ENCODE measurements at regions not wholly inside any gene's neighbourhood (a gene's known extent, or its start where the extent isn't known, plus 50 kb on each side); places are given as distances from the start of the nearest gene placed in this dataset.

DNA sequence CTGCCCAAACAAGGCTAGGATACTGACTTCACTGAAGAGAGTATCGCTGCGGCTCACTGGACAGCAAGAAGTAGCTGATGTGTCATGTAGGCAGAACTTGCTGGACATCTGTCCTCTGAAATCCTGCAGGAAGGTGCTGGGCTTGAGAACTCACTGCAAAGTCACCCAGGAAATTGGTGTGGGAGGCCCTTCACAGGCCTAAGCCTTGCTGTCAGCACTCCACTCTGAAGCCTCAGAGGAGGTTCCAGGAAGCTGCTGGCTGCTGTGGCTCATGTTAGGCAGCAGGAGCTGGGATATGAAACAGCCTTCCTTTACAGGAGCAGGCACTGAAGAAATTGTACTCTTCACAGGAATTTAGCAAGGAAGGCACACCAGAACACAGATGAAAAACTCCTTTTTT, 88.3 kb upstream of the CCDC68 start:
- DNase-seq (ENCODE audit: low spot score), result no peak

GRCh38 chr18:55041366-55041765, 82.1 kb upstream of the CCDC68 start:
- DNase-seq (ENCODE audit: low spot score), result no peak

GRCh38 chr18:55038162-55038561, 78.9 kb upstream of the CCDC68 start:
- no peak for DNase-seq (ENCODE audit: low spot score)

DNA sequence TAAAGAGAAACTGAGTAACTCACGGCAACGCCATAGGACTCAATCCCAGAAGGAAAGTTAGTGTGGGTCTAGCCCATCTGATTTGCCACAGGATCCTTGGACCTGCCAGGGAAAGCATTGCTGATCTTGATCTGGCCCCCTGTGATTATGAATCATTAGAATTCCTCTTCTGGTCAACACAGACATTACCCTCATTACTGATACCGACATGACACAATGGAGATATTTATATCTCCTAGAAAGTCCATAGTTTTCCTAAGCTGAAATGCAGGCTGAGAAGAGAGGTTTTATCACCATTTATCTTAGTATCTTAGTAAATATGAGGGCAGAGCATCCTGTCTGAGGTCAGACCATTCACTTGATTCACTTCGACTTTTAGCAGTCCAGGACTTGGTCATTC, 75.5 kb upstream of the CCDC68 start:
- no peak for DNase-seq (ENCODE audit: low spot score)

DNA sequence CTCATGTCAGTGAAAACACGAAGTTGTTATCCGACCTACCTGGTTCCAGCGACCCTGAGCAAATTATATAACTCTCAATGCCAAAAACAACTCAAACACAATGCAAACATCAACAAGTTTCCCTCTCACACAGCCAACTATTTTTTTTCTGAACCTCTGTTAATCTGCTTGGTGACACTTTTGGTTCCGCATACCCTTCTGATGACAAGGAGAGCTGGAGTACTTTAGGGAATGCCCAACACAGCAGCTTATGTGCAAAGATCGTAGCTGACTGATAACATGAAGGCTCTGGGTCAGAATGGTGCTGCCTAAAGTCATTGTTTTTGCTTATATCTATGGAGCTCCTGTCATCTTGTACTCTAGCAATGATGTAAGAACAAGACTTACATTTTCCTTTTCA, 72.7 kb upstream of the CCDC68 start:
- no peak for DNase-seq (ENCODE audit: low spot score)

DNA sequence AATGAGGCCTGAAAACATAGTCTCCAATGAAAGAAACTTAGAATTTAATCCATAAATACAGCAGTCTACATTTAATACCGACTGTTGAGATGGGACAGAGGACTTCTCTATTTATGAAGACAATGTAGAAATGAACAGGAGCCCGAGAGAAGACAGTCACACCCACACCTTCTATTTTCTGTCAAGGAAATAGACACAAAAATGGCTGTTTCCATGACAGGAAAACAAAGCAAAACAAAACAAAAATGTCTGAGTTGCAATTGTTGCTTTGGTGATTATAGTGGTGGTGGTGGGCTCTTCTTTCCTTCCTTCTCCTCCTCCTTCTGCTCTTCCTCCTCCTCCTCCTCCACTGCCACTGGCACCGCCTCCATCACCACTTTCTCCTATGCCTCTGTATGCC, 72.3 kb upstream of the CCDC68 start:
- DNase-seq (ENCODE audit: low spot score), result no peak

DNA sequence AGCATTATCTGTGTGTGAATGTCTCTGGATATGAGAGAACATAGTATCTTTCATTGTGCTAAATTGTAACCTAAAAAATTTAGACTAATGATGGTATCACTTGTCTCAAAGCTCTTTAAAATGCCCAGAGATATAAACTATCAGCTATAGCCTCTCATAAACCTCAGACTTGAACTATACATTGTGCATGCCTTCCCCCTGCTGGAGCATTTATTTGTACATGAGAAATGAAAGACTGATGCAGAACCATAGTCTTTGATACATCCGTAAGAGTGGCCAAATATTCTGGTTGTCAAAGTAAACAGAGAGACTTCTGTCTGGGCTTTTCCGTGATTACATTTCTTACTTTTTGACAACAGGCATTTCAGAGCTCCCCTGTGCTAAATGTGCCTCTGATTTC, 71.9 kb upstream of the CCDC68 start:
- DNase-seq (ENCODE audit: low spot score), result no peak

DNA sequence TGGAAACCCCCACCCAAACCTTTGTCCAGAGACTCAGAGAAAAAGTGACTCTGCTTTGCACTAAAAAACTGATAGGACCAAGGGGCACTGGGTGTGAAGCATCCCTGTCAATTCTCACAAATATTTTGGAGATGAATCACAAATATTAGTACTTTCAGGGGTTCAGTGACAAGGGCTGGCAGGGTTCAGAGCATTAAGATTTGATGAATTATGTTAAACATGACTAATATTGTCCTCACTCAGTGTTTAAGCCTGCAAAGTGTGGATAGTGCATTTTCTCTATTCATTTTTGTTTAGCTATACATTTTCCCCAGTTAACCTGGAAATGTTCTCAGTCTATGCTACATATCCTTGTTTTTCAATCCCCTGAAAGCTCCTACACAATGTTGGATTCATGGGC, 65.3 kb upstream of the CCDC68 start:
- DNase-seq (ENCODE audit: low spot score), result no peak

- DNase-seq (ENCODE audit: low spot score), result no peak
Measured at GRCh38 chr18:55018602-55019001, 59.3 kb upstream of the CCDC68 start.

DNA sequence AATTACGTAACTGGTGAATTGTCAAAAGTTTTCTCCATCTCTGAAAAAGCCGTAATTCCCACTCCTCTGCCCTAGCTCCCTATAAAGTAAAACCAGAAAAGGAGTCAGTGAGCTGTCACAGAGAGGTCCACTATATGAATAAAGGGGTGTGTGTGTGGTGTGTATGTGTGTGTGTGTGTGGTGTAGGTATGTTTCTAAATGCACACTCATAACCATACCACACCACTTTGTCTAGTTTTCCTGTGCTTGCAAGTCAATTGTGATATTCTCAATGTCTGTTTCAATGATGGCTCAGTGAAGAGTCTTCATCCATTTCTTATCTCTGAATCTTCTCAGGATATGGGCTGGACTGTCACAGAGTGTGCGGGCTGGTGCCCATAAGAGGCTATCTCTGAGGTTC, 54.8 kb upstream of the CCDC68 start:
- no peak for DNase-seq (ENCODE audit: low spot score)

DNA sequence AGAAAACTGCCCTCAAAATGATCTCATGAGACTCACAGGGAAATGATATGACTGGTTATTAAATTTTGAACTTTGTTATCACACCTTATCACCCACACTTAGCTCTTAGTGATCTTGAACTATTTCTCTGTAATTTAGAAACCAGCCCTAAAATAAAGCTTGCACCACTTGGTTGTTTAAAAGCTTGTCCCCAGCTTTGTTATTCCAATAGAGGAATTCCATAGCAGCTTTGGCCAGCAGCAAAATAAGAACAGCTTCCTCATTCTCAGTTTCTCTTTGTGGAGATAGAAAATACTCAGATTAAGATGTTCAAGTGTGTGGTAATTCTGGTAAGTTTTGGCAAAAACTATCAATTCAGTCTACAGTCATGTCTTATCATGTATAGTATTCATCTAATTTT, 54.4 kb upstream of the CCDC68 start:
- no peak for DNase-seq (ENCODE audit: low spot score)

GRCh38 chr18:55013086-55013485, 53.8 kb upstream of the CCDC68 start:
- DNase-seq (ENCODE audit: low spot score), result no peak

DNA sequence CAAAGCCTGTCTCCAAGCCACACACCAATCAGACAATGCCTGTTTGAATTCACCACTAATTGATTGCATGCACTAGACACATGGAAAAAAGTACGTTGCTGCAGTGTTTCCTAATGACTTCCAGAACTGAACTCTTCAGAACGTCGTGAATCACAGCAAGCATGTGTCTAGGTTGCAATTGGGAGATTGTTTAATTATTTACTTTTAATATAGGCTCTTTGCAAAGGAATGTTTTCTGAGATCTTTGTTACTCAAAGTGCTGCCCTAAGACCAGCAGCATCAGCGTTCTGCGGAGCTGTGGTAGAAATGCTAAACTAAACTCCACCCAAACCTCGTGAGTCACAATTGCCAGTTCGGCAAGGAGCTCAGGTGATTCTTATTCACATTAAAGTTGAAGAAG, 52.7 kb upstream of the CCDC68 start:
- DNase-seq (ENCODE audit: low spot score), result no peak

All from globus pallidus (tissue), 1 donor.